ENCODE measurements at regions not wholly inside any gene's neighbourhood (a gene's known extent, or its start where the extent isn't known, plus 50 kb on each side); places are given as distances from the start of the nearest gene placed in this dataset.

DNA sequence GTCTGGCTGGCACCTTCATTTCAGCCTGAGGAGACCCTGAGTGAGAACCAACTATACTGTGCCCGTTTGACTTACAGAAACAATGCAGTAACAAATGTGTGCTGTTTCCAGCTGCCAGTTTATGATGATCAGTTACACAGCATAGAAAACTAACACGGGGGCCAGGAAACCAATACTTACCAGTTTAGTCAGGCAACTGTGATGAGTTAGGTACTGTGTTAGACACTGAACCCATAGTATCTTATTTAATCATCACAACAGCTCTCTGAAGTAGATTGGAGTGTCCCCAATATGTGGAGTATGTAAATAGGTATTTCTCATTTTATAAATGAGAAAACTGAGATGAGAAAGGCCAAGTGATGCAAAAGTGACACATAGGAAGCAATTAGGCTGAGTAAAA lies 620.9 kb upstream of the KLF12 start:
- TF ChIP-seq, protein P1, sequence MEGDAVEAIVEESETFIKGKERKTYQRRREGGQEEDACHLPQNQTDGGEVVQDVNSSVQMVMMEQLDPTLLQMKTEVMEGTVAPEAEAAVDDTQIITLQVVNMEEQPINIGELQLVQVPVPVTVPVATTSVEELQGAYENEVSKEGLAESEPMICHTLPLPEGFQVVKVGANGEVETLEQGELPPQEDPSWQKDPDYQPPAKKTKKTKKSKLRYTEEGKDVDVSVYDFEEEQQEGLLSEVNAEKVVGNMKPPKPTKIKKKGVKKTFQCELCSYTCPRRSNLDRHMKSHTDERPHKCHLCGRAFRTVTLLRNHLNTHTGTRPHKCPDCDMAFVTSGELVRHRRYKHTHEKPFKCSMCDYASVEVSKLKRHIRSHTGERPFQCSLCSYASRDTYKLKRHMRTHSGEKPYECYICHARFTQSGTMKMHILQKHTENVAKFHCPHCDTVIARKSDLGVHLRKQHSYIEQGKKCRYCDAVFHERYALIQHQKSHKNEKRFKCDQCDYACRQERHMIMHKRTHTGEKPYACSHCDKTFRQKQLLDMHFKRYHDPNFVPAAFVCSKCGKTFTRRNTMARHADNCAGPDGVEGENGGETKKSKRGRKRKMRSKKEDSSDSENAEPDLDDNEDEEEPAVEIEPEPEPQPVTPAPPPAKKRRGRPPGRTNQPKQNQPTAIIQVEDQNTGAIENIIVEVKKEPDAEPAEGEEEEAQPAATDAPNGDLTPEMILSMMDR (conservative IDR thresholded peaks at IDR 0.05; ENCODE audit: control insufficient read depth, insufficient read depth, low read depth, low read length): no peak
- DNase-seq (ENCODE audit: low read depth): no peak
- no peak overlapping the region for H3K4me3 ChIP-seq (ENCODE audit: control insufficient read depth, low read depth, low read length)

DNA sequence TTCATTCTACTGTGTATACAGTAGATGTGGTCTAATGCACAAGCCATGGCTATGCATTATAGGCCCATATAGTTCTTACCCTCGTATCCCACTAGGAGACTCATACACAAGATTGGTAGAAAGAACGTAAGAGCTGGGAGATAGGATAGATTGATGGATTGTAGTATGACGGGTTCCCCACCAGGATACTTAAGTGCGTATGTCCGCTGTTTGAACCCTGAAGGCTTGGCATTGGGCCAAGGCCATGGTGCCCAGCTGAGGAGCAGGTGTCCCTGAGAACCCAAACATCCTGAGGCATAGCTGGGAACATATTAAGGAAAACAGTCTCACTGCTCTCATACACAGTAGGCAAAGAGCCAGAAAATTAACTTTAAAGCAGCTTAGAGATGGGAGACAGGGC lies 617.5 kb upstream of the KLF12 start:
- no peak for DNase-seq (ENCODE audit: low read depth)
- no peak overlapping the region for H3K4me3 ChIP-seq (ENCODE audit: control insufficient read depth, low read depth, low read length)
- TF ChIP-seq, protein P1 (conservative IDR thresholded peaks at IDR 0.05; ENCODE audit: control insufficient read depth, insufficient read depth, low read depth, low read length): no peak

DNA sequence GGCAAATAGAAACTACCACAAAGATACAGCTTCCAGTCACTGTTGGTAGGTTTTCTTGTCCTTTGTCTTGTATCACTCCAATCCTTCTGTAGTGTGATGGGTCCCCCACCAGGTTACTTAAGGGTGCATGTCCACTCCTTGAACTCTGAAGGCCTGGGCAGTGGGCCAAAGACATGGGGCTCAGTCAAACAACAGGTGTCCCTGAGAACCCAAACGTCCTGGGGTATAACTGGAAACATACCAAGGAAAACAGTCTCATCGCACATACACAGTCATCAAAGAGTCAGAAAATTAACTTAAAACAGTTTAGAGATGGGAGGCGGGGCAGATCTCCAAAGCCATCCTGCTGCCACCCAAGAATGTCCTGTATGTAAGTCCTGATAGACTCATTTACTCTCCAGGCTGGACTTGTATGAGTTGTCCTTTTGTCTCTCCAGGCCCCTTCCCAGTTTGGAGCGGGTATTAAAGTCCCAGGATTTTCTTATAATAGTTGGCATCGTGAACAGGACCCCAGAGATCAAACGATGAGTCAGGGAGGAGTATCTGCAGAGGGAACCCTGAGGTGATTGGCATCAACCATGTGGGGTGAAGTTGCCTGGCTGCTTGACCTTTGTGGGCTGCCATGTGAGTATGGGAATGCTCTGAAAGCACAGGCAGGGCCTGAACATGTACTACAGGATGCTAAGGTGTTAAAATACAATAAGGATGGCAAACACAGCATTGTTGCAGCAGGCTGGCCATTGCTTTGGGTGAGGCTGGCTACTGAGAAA lies 613.2 kb upstream of the KLF12 start:
- TF ChIP-seq, protein P1 (conservative IDR thresholded peaks at IDR 0.05; ENCODE audit: control insufficient read depth, insufficient read depth, low read depth, low read length): no peak

DNA sequence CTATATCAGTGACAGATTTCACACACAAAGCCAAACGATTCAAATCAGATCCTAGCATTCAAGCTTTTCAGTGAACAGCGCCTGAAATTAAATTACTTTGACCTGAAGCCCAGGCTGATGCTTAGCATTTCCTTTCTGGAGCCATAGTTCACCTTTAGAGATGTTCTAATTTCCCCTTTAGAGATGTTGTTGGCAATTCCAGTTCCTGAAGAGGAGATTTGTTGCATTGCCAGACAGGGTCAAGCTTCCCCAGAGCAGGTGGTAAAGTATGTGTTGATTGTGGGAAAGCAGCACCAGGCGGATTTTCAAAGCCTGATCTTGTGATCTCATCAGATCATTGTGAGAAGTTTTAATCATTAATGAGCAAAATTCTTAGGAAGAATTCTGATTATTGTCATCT lies 609.8 kb upstream of the KLF12 start:
- no peak overlapping the region for H3K4me3 ChIP-seq (ENCODE audit: control insufficient read depth, low read depth, low read length)
- no peak for DNase-seq (ENCODE audit: low read depth)
- TF ChIP-seq, protein P1 (conservative IDR thresholded peaks at IDR 0.05; ENCODE audit: control insufficient read depth, insufficient read depth, low read depth, low read length): no peak

More for the DNA sequence above, 613.2 kb upstream of the KLF12 start:
- DNase-seq (ENCODE audit: low read depth): no peak
- no peak overlapping the region for H3K4me3 ChIP-seq (ENCODE audit: control insufficient read depth, low read depth, low read length)

DNA sequence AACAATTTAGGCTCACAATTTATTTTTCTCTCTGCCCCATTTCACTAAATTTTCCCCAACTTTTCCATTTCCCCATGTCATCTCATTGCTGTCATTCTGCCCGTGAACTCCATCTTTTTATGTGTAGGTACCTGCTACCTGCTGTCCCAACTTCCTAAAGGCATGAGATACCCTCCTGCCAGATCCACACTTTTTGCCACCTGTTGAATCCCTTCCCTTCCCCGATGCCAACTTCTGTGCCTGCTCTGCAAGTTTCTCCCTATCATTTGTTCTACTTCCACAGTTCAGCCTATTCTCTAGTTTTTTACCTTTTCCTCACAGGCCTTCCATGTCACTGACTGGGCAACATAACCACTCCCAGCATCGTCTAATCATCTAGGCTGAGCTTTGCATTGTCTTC lies 607.5 kb upstream of the KLF12 start:
- no peak for DNase-seq (ENCODE audit: low read depth)
- no peak overlapping the region for H3K4me3 ChIP-seq (ENCODE audit: control insufficient read depth, low read depth, low read length)
- TF ChIP-seq, protein P1 (conservative IDR thresholded peaks at IDR 0.05; ENCODE audit: control insufficient read depth, insufficient read depth, low read depth, low read length): no peak

DNA sequence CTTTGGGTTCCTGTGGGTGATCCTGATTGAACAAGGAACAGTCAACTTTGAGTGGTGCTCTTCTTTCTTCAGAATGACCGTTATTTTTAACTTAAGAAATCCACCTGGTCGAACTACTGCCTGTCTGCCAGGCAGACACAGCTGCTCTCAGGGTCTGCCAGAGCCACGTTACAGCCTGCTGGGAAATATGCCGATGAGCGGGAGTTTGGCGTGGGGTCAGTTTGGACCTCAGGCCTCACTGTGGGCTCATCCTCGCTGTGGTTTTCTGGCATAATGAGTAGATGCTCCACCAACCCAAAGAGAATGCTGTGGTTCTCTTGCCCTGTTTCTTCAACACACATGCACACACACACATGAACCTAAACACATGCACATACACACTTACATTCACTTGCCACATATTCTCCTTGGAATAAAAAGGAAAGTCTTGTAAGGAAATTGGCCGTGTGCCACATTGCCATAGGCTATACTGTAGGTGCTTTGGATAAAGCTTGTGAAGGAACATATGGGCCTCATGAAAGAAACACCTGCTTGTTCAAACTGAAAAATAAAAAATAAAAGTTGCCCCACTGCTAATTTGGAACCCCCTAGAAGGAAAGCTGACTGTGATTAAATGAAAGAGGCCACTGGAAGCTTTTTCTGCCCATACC lies 598.7 kb upstream of the KLF12 start:
- peak; percentile 2 for DNase-seq (ENCODE audit: low read depth)
- H3K4me3 ChIP-seq (ENCODE audit: control insufficient read depth, low read depth, low read length): no peak overlapping the region
- TF ChIP-seq, protein P1 (conservative IDR thresholded peaks at IDR 0.05; ENCODE audit: control insufficient read depth, insufficient read depth, low read depth, low read length): no peak
